H9 (cell line): ENCODE measurements at regions not wholly inside any gene's neighbourhood (a gene's known extent, or its start where the extent isn't known, plus 50 kb on each side); places are given as distances from the start of the nearest gene placed in this dataset.

ENCODE experiments used
- DNase-seq: peaks from one replicate; pipeline ENCODE4 v3.0.0-alpha.2; 2017
- H2AFZ ChIP-seq: one replicate; pipeline ENCODE4 v1.6.1; 2013; ENCODE audit warnings: mild to moderate bottlenecking, low read length, control low read depth, moderate library complexity
- H2AK5ac ChIP-seq: 2 replicates; pipeline ENCODE4 v1.6.1; 2013; ENCODE audit warnings: low read length, control low read depth, mixed read lengths; ENCODE audit not compliant: insufficient read length
- H2BK120ac ChIP-seq: one replicate; pipeline ENCODE4 v1.6.1; 2013; ENCODE audit warnings: low read depth, mild to moderate bottlenecking, low read length, control low read depth, inconsistent platforms; ENCODE audit not compliant: poor library complexity, severe bottlenecking
- H2BK12ac ChIP-seq: 2 replicates; pipeline ENCODE4 v1.6.1; 2013; ENCODE audit warnings: low read length, control low read depth, mixed read lengths, low read depth; ENCODE audit not compliant: insufficient read length
- H2BK15ac ChIP-seq: 2 replicates; pipeline ENCODE4 v1.6.1; 2013; ENCODE audit warnings: low read depth, low read length, control low read depth
- H2BK20ac ChIP-seq: one replicate; pipeline ENCODE4 v1.6.1; 2013; ENCODE audit warnings: low read depth, mild to moderate bottlenecking, low read length, control low read depth, inconsistent platforms; ENCODE audit not compliant: poor library complexity, severe bottlenecking
- H2BK5ac ChIP-seq: 2 replicates; pipeline ENCODE4 v1.6.1; 2013; ENCODE audit warnings: low read length, control low read depth, mixed read lengths; ENCODE audit not compliant: insufficient read length
- H3K14ac ChIP-seq: 2 replicates; pipeline ENCODE4 v1.6.1; 2013; ENCODE audit warnings: low read length, control low read depth; ENCODE audit not compliant: insufficient read depth
- H3K18ac ChIP-seq: 2 replicates; pipeline ENCODE4 v1.6.1; 2013; ENCODE audit warnings: low read depth, mild to moderate bottlenecking, mixed read lengths, low read length, control low read depth; ENCODE audit not compliant: insufficient read length
- H3K23ac ChIP-seq: 2 replicates; pipeline ENCODE4 v1.6.1; 2013; ENCODE audit warnings: low read length, control low read depth, mixed read lengths, low read depth; ENCODE audit not compliant: insufficient read length
- H3K23me2 ChIP-seq: 2 replicates; pipeline ENCODE4 v1.6.1; 2013; ENCODE audit warnings: low read depth, mild to moderate bottlenecking, mixed read lengths, low read length, control low read depth; ENCODE audit not compliant: insufficient read length, poor library complexity, severe bottlenecking
- H3K27ac ChIP-seq: 2 replicates; pipeline ENCODE4 v1.5.1; 2013; ENCODE audit warnings: low read length, control low read depth, mixed read lengths, low read depth; ENCODE audit not compliant: insufficient read length
- H3K27me3 ChIP-seq: 2 replicates; pipeline ENCODE4 v1.6.1; 2013; ENCODE audit warnings: low read length, control low read depth, inconsistent platforms; ENCODE audit not compliant: insufficient read depth
- H3K4ac ChIP-seq: 2 replicates; pipeline ENCODE4 v1.6.1; 2013; ENCODE audit warnings: low read depth, mild to moderate bottlenecking, control low read depth, inconsistent platforms, low read length, moderate library complexity
- H3K4me1 ChIP-seq: 2 replicates; pipeline ENCODE4 v1.6.1; 2013; ENCODE audit warnings: low read length, control low read depth, inconsistent platforms; ENCODE audit not compliant: insufficient read depth
- H3K4me2 ChIP-seq: 2 replicates; pipeline ENCODE4 v1.6.1; 2013; ENCODE audit warnings: low read length, control low read depth, mixed read lengths; ENCODE audit not compliant: insufficient read length, insufficient read depth
- H3K56ac ChIP-seq: 2 replicates; pipeline ENCODE4 v1.6.1; 2013; ENCODE audit warnings: low read depth, mild to moderate bottlenecking, mixed read lengths, low read length, control low read depth; ENCODE audit not compliant: insufficient read length
- H3K79me1 ChIP-seq: 2 replicates; pipeline ENCODE4 v1.6.1; 2013; ENCODE audit warnings: low read depth, mild to moderate bottlenecking, moderate library complexity, low read length, control low read depth, inconsistent platforms; ENCODE audit not compliant: insufficient read depth, poor library complexity, severe bottlenecking
- H3K79me2 ChIP-seq: 2 replicates; pipeline ENCODE4 v1.6.1; 2013; ENCODE audit warnings: low read length, control low read depth, inconsistent platforms; ENCODE audit not compliant: insufficient read depth
- H3K9ac ChIP-seq: 2 replicates; pipeline ENCODE4 v1.6.1; 2013; ENCODE audit warnings: low read length, control low read depth, mixed read lengths; ENCODE audit not compliant: insufficient read length; ENCODE audit errors: extremely low read depth
- H3K9me3 ChIP-seq: one replicate; pipeline ENCODE4 v1.6.1; 2013; ENCODE audit warnings: low read depth, low read length, inconsistent platforms; ENCODE audit not compliant: control insufficient read depth
- H3T11ph ChIP-seq: one replicate; pipeline ENCODE4 v1.6.1; 2013; ENCODE audit warnings: mild to moderate bottlenecking, low read length, control low read depth, inconsistent platforms
- H4K20me1 ChIP-seq: one replicate; pipeline ENCODE4 v1.6.1; 2013; ENCODE audit not compliant: control insufficient read depth, insufficient read length, insufficient read depth
- H4K5ac ChIP-seq: 2 replicates; pipeline ENCODE4 v1.6.1; 2013; ENCODE audit warnings: low read depth, mild to moderate bottlenecking, mixed read lengths, low read length, control low read depth; ENCODE audit not compliant: insufficient read length
- H4K8ac ChIP-seq: replicated peaks from 2 replicates; pipeline ENCODE4 v1.6.1; 2013; ENCODE audit warnings: low read length, control low read depth, mixed read lengths, low read depth; ENCODE audit not compliant: insufficient read length
- H4K91ac ChIP-seq: 2 replicates; pipeline ENCODE4 v1.6.1; 2013; ENCODE audit warnings: low read depth, mild to moderate bottlenecking, moderate library complexity, mixed read lengths, low read length, control low read depth; ENCODE audit not compliant: insufficient read length
- H3K27ac Mint-ChIP-seq, 3 experiments: 2 replicates in 2 of 3; 3 replicates in 1 of 3; pipeline ENCODE4 v1.8.0; 2020 to 2021; ENCODE audit warnings: mixed read lengths in 3 of 3, mild to moderate bottlenecking in 1 of 3, moderate library complexity in 1 of 3
- H3K27me3 Mint-ChIP-seq: 2 replicates; pipeline ENCODE4 v1.8.0; 2021; ENCODE audit warnings: low read depth, mild to moderate bottlenecking, moderate library complexity, mixed read lengths
- H3K36me3 Mint-ChIP-seq, 3 experiments: 2 replicates in 2 of 3; 3 replicates in 1 of 3; pipeline ENCODE4 v1.8.0; 2020 to 2021; ENCODE audit warnings: low read depth in 3 of 3, mixed read lengths in 3 of 3; ENCODE audit not compliant: insufficient read depth in 1 of 3
- H3K4me1 Mint-ChIP-seq, 2 experiments: 2 replicates each; pipeline ENCODE4 v1.8.0; 2020; ENCODE audit warnings: mixed read lengths in 2 of 2
- H3K4me3 Mint-ChIP-seq, 2 experiments: 2 replicates in 1 of 2; 3 replicates in 1 of 2; pipeline ENCODE4 v1.8.0; 2020 to 2021; ENCODE audit warnings: mild to moderate bottlenecking in 2 of 2, mixed read lengths in 2 of 2, moderate library complexity in 1 of 2
- H3K9me3 Mint-ChIP-seq, 2 experiments: 2 replicates in 1 of 2; 3 replicates in 1 of 2; pipeline ENCODE4 v1.8.0; 2020; ENCODE audit warnings: mild to moderate bottlenecking in 2 of 2, mixed read lengths in 2 of 2, moderate library complexity in 1 of 2
- CTCF ChIP-seq: fragments of 200-600 bp; sonication (generic); conservative IDR thresholded peaks from 3 replicates; pipeline ENCODE4 v1.8.0; 2021; ENCODE audit warnings: antibody characterized with exemption, mild to moderate bottlenecking
- WGBS: extraction: QIAGEN DNeasy Blood & Tissue Kit; methylation state at CpG from one replicate; pipeline ENCODE4 v1.1.7; 2013; ENCODE audit warnings: missing lambda C conversion rate, low lambda C conversion rate, mixed read lengths; ENCODE audit not compliant: insufficient read length; ENCODE audit errors: extremely low coverage; 5-methylcytosine and 5-hydroxymethylcytosine counted together

GRCh38 chrX:124211312-124211942, 121.0 kb upstream of the TEX13D start:
- Histone ChIP-seq H3K4ac (no peak overlapping the region), H3K27ac (no peak overlapping the region), H3K14ac (no peak overlapping the region), H3K23me2 (no peaks in the 10 kb centered on the region), H3K79me1 (no peaks in the 10 kb centered on the region), H4K20me1 (no peaks in the 10 kb centered on the region), H3K9me3 (peaks cover 5% of the 10 kb centered on the region), H2BK15ac (no peak overlapping the region), H2BK20ac (no peak overlapping the region), H3K18ac (no peak overlapping the region), H4K5ac (no peak overlapping the region), H2AFZ (no peak overlapping the region), H2AK5ac (no peak overlapping the region), H2BK12ac (no peak overlapping the region), H3K9ac (no peak overlapping the region), H3T11ph (no peak overlapping the region), H3K4me2 (no peak overlapping the region), H3K27me3 (no peaks in the 10 kb centered on the region), H4K8ac (no peak overlapping the region), H3K79me2 (no peaks in the 10 kb centered on the region), H3K56ac (no peak overlapping the region), H3K4me1 (peaks cover 2% of the 10 kb centered on the region; the same call in 1 of the 2 replicates), H4K91ac (no peak overlapping the region), H2BK120ac (no peak overlapping the region), H3K23ac (no peak overlapping the region), H2BK5ac (no peak overlapping the region)
- Mint-ChIP-seq H3K9me3 (peaks cover 4% of the 10 kb centered on the region in 2 experiments), H3K4me3 (no peak overlapping the region), H3K27ac (no peak overlapping the region; a peak in 1 of 7 replicates), H3K4me1 (peaks cover 13 to 17% of the 10 kb centered on the region in 2 experiments), H3K36me3 (no peaks in the 10 kb centered on the region; a peak in 1 of 7 replicates), H3K27me3 (no peaks in the 10 kb centered on the region)
- peak; percentile 79 for TF ChIP-seq CTCF
- no CpG with 5 or more reads among the region's 3 CpGs for WGBS
- no peak for DNase-seq
